Hepatic stellate cell (primary cell): ENCODE measurements at regions not wholly inside any gene's neighbourhood (a gene's known extent, or its start where the extent isn't known, plus 50 kb on each side); places are given as distances from the start of the nearest gene placed in this dataset.

Source experiments
- DNase-seq: peaks from one replicate; pipeline ENCODE4 v3.0.0; 2011; ENCODE audit warnings: low spot score

- DNase-seq, result no peak
Measured at GRCh38 chr2:150903055-150903454, 358.6 kb downstream of the RBM43 start.

- no peak for DNase-seq
Measured at GRCh38 chr2:150900913-150901312, 360.8 kb downstream of the RBM43 start.

- DNase-seq, result no peak
Measured at GRCh38 chr2:150895968-150896367, 365.7 kb downstream of the RBM43 start.

GRCh38 chr2:150889141-150889540, 372.5 kb downstream of the RBM43 start:
- no peak for DNase-seq

GRCh38 chr2:150888337-150888736, 373.3 kb downstream of the RBM43 start:
- DNase-seq, result no peak

- DNase-seq, result no peak
Measured at GRCh38 chr2:150887926-150888325, 373.7 kb downstream of the RBM43 start.

- no peak for DNase-seq
Measured at GRCh38 chr2:150885774-150886386, 375.8 kb downstream of the RBM43 start.

GRCh38 chr2:150885236-150885635, 376.4 kb downstream of the RBM43 start:
- no peak for DNase-seq

- DNase-seq, result no peak
Measured at GRCh38 chr2:150883613-150883895, 378.1 kb downstream of the RBM43 start.

GRCh38 chr2:150882751-150883612, 378.7 kb downstream of the RBM43 start:
- no peak for DNase-seq

- no peak for DNase-seq
Measured at GRCh38 chr2:150880986-150881385, 380.7 kb downstream of the RBM43 start.

- DNase-seq, result no peak
Measured at GRCh38 chr2:150878356-150878755, 383.3 kb downstream of the RBM43 start.

GRCh38 chr2:150876251-150876950, 385.3 kb downstream of the RBM43 start:
- DNase-seq, result no peak

- DNase-seq, result no peak
Measured at GRCh38 chr2:150873396-150873772, 385.9 kb upstream of the RND3 start.

- DNase-seq, result no peak
Measured at GRCh38 chr2:150872756-150873395, 385.4 kb upstream of the RND3 start.

GRCh38 chr2:150866431-150866830, 379.0 kb upstream of the RND3 start:
- DNase-seq, result peak; percentile 4

GRCh38 chr2:150863691-150864090, 376.2 kb upstream of the RND3 start:
- DNase-seq, result no peak

- DNase-seq, result no peak
Measured at GRCh38 chr2:150860301-150860700, 372.8 kb upstream of the RND3 start.

GRCh38 chr2:150859877-150860276, 372.4 kb upstream of the RND3 start:
- no peak for DNase-seq

GRCh38 chr2:150859162-150859561, 371.7 kb upstream of the RND3 start:
- no peak for DNase-seq

- no peak for DNase-seq
Measured at GRCh38 chr2:150858382-150858781, 370.9 kb upstream of the RND3 start.

GRCh38 chr2:150856596-150857281, 369.3 kb upstream of the RND3 start:
- DNase-seq, result no peak
